Endothelial cell of umbilical vein (primary cell): ENCODE measurements at regions not wholly inside any gene's neighbourhood (a gene's known extent, or its start where the extent isn't known, plus 50 kb on each side); places are given as distances from the start of the nearest gene placed in this dataset.
"Not testable (repeated sequence)": the region's sequence is repeated elsewhere in the genome, so short reads cannot be mapped to it uniquely, and the experiment has no call there.

ENCODE experiments used
- BruUV-seq: library from RNA; stranded (reverse); fragments of 400-500 nt; replicated peaks from 2 replicates; lab custom pipeline; 2021; lab: Mats Ljungman, UMichigan
- CTCF ChIA-PET: fragments of 300-600, 350-600 bp; sonication (Branson Sonifier 250); formaldehyde crosslinking; loops from one replicate; lab custom pipeline; 2021; ENCODE audit warnings: antibody characterized with exemption, inconsistent platforms; lab: Charles Lee
- POLR2A ChIA-PET: fragments of 300-600, 350-600 bp; sonication (Branson Sonifier 250); formaldehyde crosslinking; loops from one replicate; lab custom pipeline; 2021; ENCODE audit warnings: antibody characterized with exemption, inconsistent platforms; lab: Charles Lee
- DNase-seq: peaks from one replicate; pipeline ENCODE4 v3.0.0-alpha.2; 2011; ENCODE audit warnings: low read depth, low spot score
- FAIRE-seq: peaks from 2 replicates; lab custom pipeline; 2011; peaks lifted over from hg19 to GRCh38; lab: Jason Lieb, UNC
- H2AFZ ChIP-seq: 2 replicates; pipeline ENCODE4 v1.6.0; 2012; ENCODE audit warnings: low read depth, low read length, control low read depth, inconsistent platforms
- H3K27ac ChIP-seq: 2 replicates; pipeline ENCODE4 v1.5.1; 2011; ENCODE audit warnings: low read depth, mild to moderate bottlenecking, control low read depth, low read length, moderate library complexity; ENCODE audit not compliant: insufficient read depth
- H3K27me3 ChIP-seq, 2 experiments: 2 replicates each; pipeline versions ENCODE4 v1.6.0 to v1.6.1; 2011; ENCODE audit warnings: low read length in 2 of 2, mixed read lengths in 1 of 2; ENCODE audit not compliant: control insufficient read depth in 2 of 2, insufficient read depth in 2 of 2
- H3K36me3 ChIP-seq, 2 experiments: 2 replicates in 1 of 2; 3 replicates in 1 of 2; pipeline ENCODE4 v1.5.1; 2011; ENCODE audit warnings: low read length in 2 of 2, mild to moderate bottlenecking in 1 of 2, moderate library complexity in 1 of 2; ENCODE audit not compliant: control insufficient read depth in 2 of 2, insufficient read depth in 2 of 2; ENCODE audit errors: extremely low read depth in 1 of 2
- H3K4me1 ChIP-seq: 3 replicates; pipeline ENCODE4 v1.5.1; 2011; ENCODE audit warnings: mild to moderate bottlenecking, low read length; ENCODE audit not compliant: control insufficient read depth, insufficient read depth; ENCODE audit errors: extremely low read depth
- H3K4me2 ChIP-seq: 2 replicates; pipeline ENCODE4 v1.6.1; 2011; ENCODE audit warnings: low read length, control low read depth, mixed read lengths; ENCODE audit not compliant: insufficient read depth
- H3K4me3 ChIP-seq, 3 experiments: fragments of 200-600 bp in 1 of 3; sonication (generic), shearing (Covaris generic) in 1 of 3; replicated peaks in 1 of 3; 2 replicates each; pipeline ENCODE4 v1.5.1; 2011 to 2016; ENCODE audit warnings: control low read depth in 3 of 3, low read length in 3 of 3, mild to moderate bottlenecking in 2 of 3, inconsistent platforms in 1 of 3, low read depth in 1 of 3, moderate library complexity in 1 of 3; ENCODE audit not compliant: insufficient read depth in 1 of 3
- H3K79me2 ChIP-seq: 2 replicates; pipeline ENCODE4 v1.6.0; 2012; ENCODE audit warnings: low read length, inconsistent platforms; ENCODE audit not compliant: control insufficient read depth, insufficient read depth
- H3K9ac ChIP-seq: replicated peaks from 2 replicates; pipeline ENCODE3; 2011; ENCODE audit warnings: low read length, control low read depth; ENCODE audit not compliant: insufficient read depth; ENCODE audit errors: extremely low read depth
- H3K9me1 ChIP-seq: replicated peaks from 3 replicates; pipeline ENCODE4 v1.6.0; 2011; ENCODE audit warnings: mild to moderate bottlenecking, low read length; ENCODE audit not compliant: control insufficient read depth, insufficient read depth; ENCODE audit errors: extremely low read depth
- H3K9me3 ChIP-seq: replicated peaks from 2 replicates; pipeline ENCODE4 v1.5.1; 2012; ENCODE audit warnings: low read length, inconsistent platforms; ENCODE audit not compliant: control insufficient read depth, insufficient read depth
- H4K20me1 ChIP-seq: replicated peaks from 2 replicates; pipeline ENCODE3; 2011; ENCODE audit warnings: mild to moderate bottlenecking, low read length; ENCODE audit not compliant: control insufficient read depth, insufficient read depth; ENCODE audit errors: extremely low read depth
- dilution Hi-C: fragments of 300-500 bp; cut with MboI; formaldehyde crosslinking; loops from one replicate; pipeline ENCODE4 v1.15.0; 2019; ENCODE audit warnings: low sequenced_read_pairs; ENCODE audit not compliant: extremely low pct_ligation_motif_present
- intact Hi-C: fragments of 100-400 bp; cut with micrococcal nuclease; formaldehyde crosslinking; loops from one replicate; pipeline ENCODE4 v1.10.0; 2022

GRCh38 chr4:131734851-131735385 is 1414.2 kb upstream of the PCDH10 start:
- H2AFZ ChIP-seq, H4K20me1 ChIP-seq, H3K9ac ChIP-seq, dilution Hi-C loops, H3K9me3 ChIP-seq, CTCF ChIA-PET, POLR2A ChIA-PET, H3K27ac ChIP-seq, H3K36me3 ChIP-seq, H3K79me2 ChIP-seq, H3K4me2 ChIP-seq, H3K27me3 ChIP-seq, H3K4me3 ChIP-seq, H3K9me1 ChIP-seq, BruUV-seq, DNase-seq, FAIRE-seq, intact Hi-C loops, H3K4me1 ChIP-seq: not testable (repeated sequence)

GRCh38 chr4:131738991-131739390 is 1410.1 kb upstream of the PCDH10 start:
- POLR2A ChIA-PET, H4K20me1 ChIP-seq, H3K27ac ChIP-seq, intact Hi-C loops, FAIRE-seq, H3K4me1 ChIP-seq, H3K27me3 ChIP-seq, H3K4me3 ChIP-seq, dilution Hi-C loops, CTCF ChIA-PET, H2AFZ ChIP-seq, H3K79me2 ChIP-seq, H3K4me2 ChIP-seq, H3K36me3 ChIP-seq, BruUV-seq, H3K9me1 ChIP-seq, H3K9ac ChIP-seq, H3K9me3 ChIP-seq, DNase-seq: not testable (repeated sequence)

- BruUV-seq, H3K4me1 ChIP-seq, intact Hi-C loops, H3K27ac ChIP-seq, H3K9ac ChIP-seq, H4K20me1 ChIP-seq, H2AFZ ChIP-seq, H3K9me1 ChIP-seq, H3K79me2 ChIP-seq, CTCF ChIA-PET, H3K4me2 ChIP-seq, H3K9me3 ChIP-seq, H3K4me3 ChIP-seq, POLR2A ChIA-PET, FAIRE-seq, H3K27me3 ChIP-seq, dilution Hi-C loops, DNase-seq, H3K36me3 ChIP-seq: not testable (repeated sequence)
Observed at GRCh38 chr4:131741836-131742235, 1407.3 kb upstream of the PCDH10 start.

- H3K36me3 ChIP-seq, H3K9me3 ChIP-seq, H3K4me2 ChIP-seq, dilution Hi-C loops, H3K9ac ChIP-seq, BruUV-seq, DNase-seq, H3K27ac ChIP-seq, POLR2A ChIA-PET, H3K4me1 ChIP-seq, intact Hi-C loops, CTCF ChIA-PET, H3K4me3 ChIP-seq, H3K27me3 ChIP-seq, H4K20me1 ChIP-seq, H3K9me1 ChIP-seq, H3K79me2 ChIP-seq, H2AFZ ChIP-seq: not testable (repeated sequence)
- peak; percentile 79 for FAIRE-seq
Observed at GRCh38 chr4:131742536-131743205, 1406.4 kb upstream of the PCDH10 start.
